Panc1 (cell line): ENCODE measurements at regions not wholly inside any gene's neighbourhood (a gene's known extent, or its start where the extent isn't known, plus 50 kb on each side); places are given as distances from the start of the nearest gene placed in this dataset.

Experiments used
- ATAC-seq: fragments of 200-7000 bp; cut with Tn5 transposase; 2 replicates; pipeline ENCODE4 v1.9.1; 2020; ENCODE audit warnings: mild to moderate bottlenecking, moderate library complexity
- BruUV-seq: library from RNA; stranded (reverse); fragments of 400-500 nt; replicated peaks from 2 replicates; lab custom pipeline; 2021; lab: Mats Ljungman, UMichigan
- CTCF ChIA-PET: fragments of 300-600 bp; sonication (Branson Sonifier 250); formaldehyde crosslinking; loops from one replicate; lab custom pipeline; 2022; ENCODE audit warnings: antibody characterized with exemption; lab: Charles Lee
- POLR2A ChIA-PET: fragments of 300-600 bp; sonication (Branson Sonifier 250); formaldehyde crosslinking; loops from one replicate; lab custom pipeline; 2022; ENCODE audit warnings: antibody characterized with exemption; lab: Charles Lee
- DNase-seq: peaks from one replicate; pipeline ENCODE4 v3.0.0-alpha.2; 2010; ENCODE audit warnings: low read depth, low spot score
- H3K27ac ChIP-seq: 2 replicates; pipeline ENCODE4 v1.5.1; 2011; ENCODE audit warnings: mild to moderate bottlenecking, low read length, inconsistent platforms
- H3K27me3 ChIP-seq: fragments of 200-500 bp; sonication (Bioruptor generic); 2 replicates; pipeline ENCODE4 v1.6.0; 2014; ENCODE audit warnings: low read length, inconsistent platforms; ENCODE audit not compliant: control insufficient read depth, insufficient read depth
- H3K36me3 ChIP-seq: fragments of 200-500 bp; sonication (Bioruptor generic); 2 replicates; pipeline ENCODE4 v1.5.1; 2014; ENCODE audit warnings: inconsistent platforms, mild to moderate bottlenecking, low read length, moderate library complexity; ENCODE audit not compliant: control insufficient read depth, insufficient read depth
- H3K4me1 ChIP-seq: 2 replicates; pipeline ENCODE4 v1.5.1; 2011; ENCODE audit warnings: inconsistent platforms, mild to moderate bottlenecking, low read length, moderate library complexity; ENCODE audit not compliant: control insufficient read depth, insufficient read depth
- H3K4me3 ChIP-seq, 2 experiments: 2 replicates each; pipeline ENCODE4 v1.5.1; 2011 to 2012; ENCODE audit warnings: low read depth in 2 of 2, low read length in 2 of 2, mild to moderate bottlenecking in 2 of 2, inconsistent platforms in 1 of 2, moderate library complexity in 1 of 2
- H3K9me3 ChIP-seq: fragments of 200-500 bp; sonication (Bioruptor generic); 2 replicates; pipeline ENCODE4 v1.5.1; 2014; ENCODE audit warnings: low read depth, mild to moderate bottlenecking, inconsistent platforms, low read length, moderate library complexity; ENCODE audit not compliant: control insufficient read depth, insufficient read depth
- POLR2AphosphoS5 ChIP-seq: IDR thresholded peaks from 2 replicates; pipeline ENCODE4 v1.6.1; 2012; ENCODE audit warnings: mild to moderate bottlenecking, low read depth, low read length, moderate library complexity
- SIN3A ChIP-seq: IDR thresholded peaks from 2 replicates; pipeline ENCODE4 v1.6.1; 2012; ENCODE audit warnings: low read depth, mild to moderate bottlenecking, low read length, moderate library complexity, borderline replicate concordance; ENCODE audit not compliant: insufficient read depth
- TCF7L2 ChIP-seq: IDR thresholded peaks from 2 replicates; pipeline ENCODE4 v1.6.1; 2011; ENCODE audit warnings: mild to moderate bottlenecking, low read depth, low read length, inconsistent platforms
- in situ Hi-C: cut with HindIII; loops from 2 replicates; pipeline ENCODE4 v1.10.0; 2016; ENCODE audit warnings: low sequenced_read_pairs, low pct_unique_long_range_greater_than_20kb
- intact Hi-C: fragments of 100-400 bp; cut with micrococcal nuclease; formaldehyde crosslinking; loops from one replicate; pipeline ENCODE4 v1.10.0; 2022; ENCODE audit not compliant: unreplicated experiment
- TF ChIP-seq, protein P1 (sequence below), 2 experiments: IDR thresholded peaks; 2 replicates each; pipeline ENCODE4 v1.6.1; 2011 to 2012; ENCODE audit warnings: low read depth in 2 of 2, control low read depth in 1 of 2, low read length in 1 of 2, mild to moderate bottlenecking in 1 of 2, moderate library complexity in 1 of 2; ENCODE audit not compliant: insufficient read depth in 1 of 2
- TF ChIP-seq, protein P2 (sequence below): fragments of 450-650 bp; IDR thresholded peaks from 2 replicates; pipeline ENCODE4 v1.5.1; 2017; ENCODE audit warnings: mild to moderate bottlenecking

DNA sequence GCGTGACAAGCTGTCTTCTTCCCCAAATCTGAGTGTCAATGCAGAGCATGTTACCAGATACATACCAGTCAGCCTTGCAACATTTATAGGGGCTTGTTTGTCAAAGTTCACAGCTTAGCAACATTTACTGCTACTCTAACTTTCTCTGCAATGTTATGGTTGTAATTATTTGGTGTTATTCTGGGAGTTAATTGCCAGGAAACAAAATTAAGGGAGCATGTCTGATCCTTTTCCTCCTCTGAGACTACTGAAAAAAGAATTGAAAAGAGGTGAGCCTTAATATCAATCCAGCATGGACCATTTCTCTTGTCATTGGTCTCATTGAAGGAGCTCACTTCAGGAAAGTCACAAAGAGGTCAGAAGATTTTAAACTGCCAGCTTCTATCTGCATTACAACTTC is 465.6 kb upstream of the LINC00305 start:
- H3K27ac ChIP-seq = no peak overlapping the region
- CTCF ChIA-PET = no interaction called here
- no peak for ATAC-seq
- intact Hi-C loops = no loop called here
- H3K4me1 ChIP-seq = no peaks in the 10 kb centered on the region
- H3K36me3 ChIP-seq = no peaks in the 10 kb centered on the region
- H3K4me3 ChIP-seq = no peak overlapping the region
- TF ChIP-seq SIN3A = no peak
- TF ChIP-seq, protein P1, sequence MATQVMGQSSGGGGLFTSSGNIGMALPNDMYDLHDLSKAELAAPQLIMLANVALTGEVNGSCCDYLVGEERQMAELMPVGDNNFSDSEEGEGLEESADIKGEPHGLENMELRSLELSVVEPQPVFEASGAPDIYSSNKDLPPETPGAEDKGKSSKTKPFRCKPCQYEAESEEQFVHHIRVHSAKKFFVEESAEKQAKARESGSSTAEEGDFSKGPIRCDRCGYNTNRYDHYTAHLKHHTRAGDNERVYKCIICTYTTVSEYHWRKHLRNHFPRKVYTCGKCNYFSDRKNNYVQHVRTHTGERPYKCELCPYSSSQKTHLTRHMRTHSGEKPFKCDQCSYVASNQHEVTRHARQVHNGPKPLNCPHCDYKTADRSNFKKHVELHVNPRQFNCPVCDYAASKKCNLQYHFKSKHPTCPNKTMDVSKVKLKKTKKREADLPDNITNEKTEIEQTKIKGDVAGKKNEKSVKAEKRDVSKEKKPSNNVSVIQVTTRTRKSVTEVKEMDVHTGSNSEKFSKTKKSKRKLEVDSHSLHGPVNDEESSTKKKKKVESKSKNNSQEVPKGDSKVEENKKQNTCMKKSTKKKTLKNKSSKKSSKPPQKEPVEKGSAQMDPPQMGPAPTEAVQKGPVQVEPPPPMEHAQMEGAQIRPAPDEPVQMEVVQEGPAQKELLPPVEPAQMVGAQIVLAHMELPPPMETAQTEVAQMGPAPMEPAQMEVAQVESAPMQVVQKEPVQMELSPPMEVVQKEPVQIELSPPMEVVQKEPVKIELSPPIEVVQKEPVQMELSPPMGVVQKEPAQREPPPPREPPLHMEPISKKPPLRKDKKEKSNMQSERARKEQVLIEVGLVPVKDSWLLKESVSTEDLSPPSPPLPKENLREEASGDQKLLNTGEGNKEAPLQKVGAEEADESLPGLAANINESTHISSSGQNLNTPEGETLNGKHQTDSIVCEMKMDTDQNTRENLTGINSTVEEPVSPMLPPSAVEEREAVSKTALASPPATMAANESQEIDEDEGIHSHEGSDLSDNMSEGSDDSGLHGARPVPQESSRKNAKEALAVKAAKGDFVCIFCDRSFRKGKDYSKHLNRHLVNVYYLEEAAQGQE (IDR thresholded peaks at IDR 0.05; ENCODE audit: insufficient read depth in 1 of 2, low read depth in 2 of 2, low read length in 1 of 2) = no peak
- TF ChIP-seq, protein P2, sequence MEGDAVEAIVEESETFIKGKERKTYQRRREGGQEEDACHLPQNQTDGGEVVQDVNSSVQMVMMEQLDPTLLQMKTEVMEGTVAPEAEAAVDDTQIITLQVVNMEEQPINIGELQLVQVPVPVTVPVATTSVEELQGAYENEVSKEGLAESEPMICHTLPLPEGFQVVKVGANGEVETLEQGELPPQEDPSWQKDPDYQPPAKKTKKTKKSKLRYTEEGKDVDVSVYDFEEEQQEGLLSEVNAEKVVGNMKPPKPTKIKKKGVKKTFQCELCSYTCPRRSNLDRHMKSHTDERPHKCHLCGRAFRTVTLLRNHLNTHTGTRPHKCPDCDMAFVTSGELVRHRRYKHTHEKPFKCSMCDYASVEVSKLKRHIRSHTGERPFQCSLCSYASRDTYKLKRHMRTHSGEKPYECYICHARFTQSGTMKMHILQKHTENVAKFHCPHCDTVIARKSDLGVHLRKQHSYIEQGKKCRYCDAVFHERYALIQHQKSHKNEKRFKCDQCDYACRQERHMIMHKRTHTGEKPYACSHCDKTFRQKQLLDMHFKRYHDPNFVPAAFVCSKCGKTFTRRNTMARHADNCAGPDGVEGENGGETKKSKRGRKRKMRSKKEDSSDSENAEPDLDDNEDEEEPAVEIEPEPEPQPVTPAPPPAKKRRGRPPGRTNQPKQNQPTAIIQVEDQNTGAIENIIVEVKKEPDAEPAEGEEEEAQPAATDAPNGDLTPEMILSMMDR = no peak
- TF ChIP-seq POLR2AphosphoS5 = no peak
- TF ChIP-seq TCF7L2 = no peak
- no peaks in the 10 kb centered on the region for H3K27me3 ChIP-seq
- POLR2A ChIA-PET = no interaction called here
- DNase-seq = no peak
- H3K9me3 ChIP-seq = no peaks in the 10 kb centered on the region
- no TSS peak for BruUV-seq
- in situ Hi-C loops = no loop called here

DNA sequence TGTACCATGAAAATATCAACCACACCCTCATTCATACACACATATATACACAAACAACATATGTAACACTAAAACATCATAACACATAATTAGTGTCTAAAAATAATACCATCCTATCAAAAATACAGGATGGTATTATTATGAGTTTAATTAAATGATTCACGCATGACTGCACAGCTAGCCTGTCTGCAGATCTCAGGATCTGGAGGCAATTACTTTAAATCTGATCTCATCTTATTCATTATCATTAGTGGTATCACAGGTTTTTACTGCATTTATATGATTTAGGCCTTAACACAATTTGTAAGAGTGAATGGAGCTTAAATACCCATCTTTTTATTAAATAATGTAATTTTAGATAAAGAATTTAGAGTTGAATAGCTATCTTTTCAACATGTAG is 443.4 kb upstream of the LINC00305 start:
- TF ChIP-seq, protein P1 (IDR thresholded peaks at IDR 0.05; ENCODE audit: insufficient read depth in 1 of 2, low read depth in 2 of 2, low read length in 1 of 2) = no peak
- no peak for TF ChIP-seq SIN3A
- no peak for TF ChIP-seq POLR2AphosphoS5
- TF ChIP-seq TCF7L2 = no peak
- TF ChIP-seq, protein P2 = no peak
- no TSS peak for BruUV-seq
- DNase-seq (no peak), ATAC-seq (no peak)
- Histone ChIP-seq H3K4me1 (no peaks in the 10 kb centered on the region), H3K9me3 (no peaks in the 10 kb centered on the region), H3K27ac (no peak overlapping the region), H3K36me3 (no peaks in the 10 kb centered on the region), H3K27me3 (no peaks in the 10 kb centered on the region), H3K4me3 (no peak overlapping the region)
- in situ Hi-C loops = no loop called here
- ChIA-PET POLR2A (no interaction called here), CTCF (no interaction called here)
- intact Hi-C loops = no loop called here
